ENCODE measurements at regions not wholly inside any gene's neighbourhood (a gene's known extent, or its start where the extent isn't known, plus 50 kb on each side); places are given as distances from the start of the nearest gene placed in this dataset.

GRCh38 chr4:20137176-20137575, 114.5 kb upstream of the SLIT2 start:
- TF ChIP-seq SIN3A (IDR thresholded peaks at IDR 0.05; ENCODE audit: borderline replicate concordance, insufficient read depth, low read length) (no peak), POLR2AphosphoS5 (IDR thresholded peaks at IDR 0.05; ENCODE audit: low read depth, low read length) (no peak), REST (IDR thresholded peaks at IDR 0.05; ENCODE audit: insufficient read depth in 1 of 2, low read depth in 2 of 2, low read length in 2 of 2) (no peak), TAF1 (IDR thresholded peaks at IDR 0.05; ENCODE audit: borderline replicate concordance, insufficient read depth, low read length) (no peak), FOXP2 (optimal IDR thresholded peaks at IDR 0.05; ENCODE audit: borderline replicate concordance, extremely low read depth, extremely low read length, insufficient read depth) (no peak)

Data from PFSK-1 (cell line).